NCI-H2081 (cell line): ENCODE measurements at regions not wholly inside any gene's neighbourhood (a gene's known extent, or its start where the extent isn't known, plus 50 kb on each side); places are given as distances from the start of the nearest gene placed in this dataset.
A peak's percentile ranks its signal among the peaks of the same experiment; 100 is the strongest.

ENCODE experiments used
- DNase-seq, 2 experiments: peaks; one replicate each; lab custom pipeline; 2025; lab: John Stamatoyannopoulos, UW

- DNase-seq, result no peak
These were observed 130.3 kb upstream of the FUT8 start for GRCh38 chr14:65281991-65282895.

GRCh38 chr14:65282896-65283253 lies 129.7 kb upstream of the FUT8 start:
- no peak for DNase-seq

- DNase-seq, result no peak
These were observed 126.1 kb upstream of the FUT8 start for GRCh38 chr14:65286443-65286842.

GRCh38 chr14:65287264-65288131 lies 125.0 kb upstream of the FUT8 start:
- no peak for DNase-seq

GRCh38 chr14:65290830-65291229 lies 121.7 kb upstream of the FUT8 start:
- no peak for DNase-seq

GRCh38 chr14:65291531-65291930 lies 121.0 kb upstream of the FUT8 start:
- no peak for DNase-seq

GRCh38 chr14:65294816-65295215 lies 117.7 kb upstream of the FUT8 start:
- no peak for DNase-seq

GRCh38 chr14:65296402-65296801 lies 116.1 kb upstream of the FUT8 start:
- no peak for DNase-seq

- DNase-seq, result no peak
These were observed 115.7 kb upstream of the FUT8 start for GRCh38 chr14:65296876-65297275.

GRCh38 chr14:65297744-65298143 lies 114.8 kb upstream of the FUT8 start:
- DNase-seq, result no peak

GRCh38 chr14:65299826-65300225 lies 112.7 kb upstream of the FUT8 start:
- DNase-seq, result no peak

- no peak for DNase-seq
These were observed 110.5 kb upstream of the FUT8 start for GRCh38 chr14:65301862-65302539.

GRCh38 chr14:65302571-65303189 lies 109.8 kb upstream of the FUT8 start:
- peak; percentile 5 to 80 for DNase-seq

- DNase-seq, result no peak
These were observed 109.2 kb upstream of the FUT8 start for GRCh38 chr14:65303190-65303898.

- no peak for DNase-seq
These were observed 108.7 kb upstream of the FUT8 start for GRCh38 chr14:65303899-65304222.

- no peak for DNase-seq
These were observed 108.3 kb upstream of the FUT8 start for GRCh38 chr14:65304239-65304638.

GRCh38 chr14:65304963-65305362 lies 107.6 kb upstream of the FUT8 start:
- no peak for DNase-seq

GRCh38 chr14:65308536-65308935 lies 104.0 kb upstream of the FUT8 start:
- DNase-seq, result no peak

GRCh38 chr14:65310568-65310967 lies 102.0 kb upstream of the FUT8 start:
- no peak for DNase-seq

GRCh38 chr14:65312859-65313258 lies 99.7 kb upstream of the FUT8 start:
- DNase-seq, result no peak
